Cardiac fibroblast (primary cell): ENCODE measurements at regions not wholly inside any gene's neighbourhood (a gene's known extent, or its start where the extent isn't known, plus 50 kb on each side); places are given as distances from the start of the nearest gene placed in this dataset.

ENCODE experiments used
- DNase-seq, 2 donors: peaks; one replicate each; pipeline versions ENCODE4 v3.0.0 to v3.0.0-alpha.2; 2010; ENCODE audit warnings: low read depth in 2 of 2
- H3K4me3 ChIP-seq, 2 donors: replicated peaks in 1 of 2; 1 replicate in 1 of 2; 2 replicates in 1 of 2; pipeline ENCODE4 v1.5.1; 2011; ENCODE audit warnings: low read depth in 2 of 2, low read length in 2 of 2, mild to moderate bottlenecking in 2 of 2, moderate library complexity in 1 of 2
- TF ChIP-seq, protein P1 (sequence below): IDR thresholded peaks from one replicate; pipeline ENCODE4 v1.5.1; 2011; ENCODE audit warnings: low read depth, mild to moderate bottlenecking, low read length, inconsistent platforms

DNA sequence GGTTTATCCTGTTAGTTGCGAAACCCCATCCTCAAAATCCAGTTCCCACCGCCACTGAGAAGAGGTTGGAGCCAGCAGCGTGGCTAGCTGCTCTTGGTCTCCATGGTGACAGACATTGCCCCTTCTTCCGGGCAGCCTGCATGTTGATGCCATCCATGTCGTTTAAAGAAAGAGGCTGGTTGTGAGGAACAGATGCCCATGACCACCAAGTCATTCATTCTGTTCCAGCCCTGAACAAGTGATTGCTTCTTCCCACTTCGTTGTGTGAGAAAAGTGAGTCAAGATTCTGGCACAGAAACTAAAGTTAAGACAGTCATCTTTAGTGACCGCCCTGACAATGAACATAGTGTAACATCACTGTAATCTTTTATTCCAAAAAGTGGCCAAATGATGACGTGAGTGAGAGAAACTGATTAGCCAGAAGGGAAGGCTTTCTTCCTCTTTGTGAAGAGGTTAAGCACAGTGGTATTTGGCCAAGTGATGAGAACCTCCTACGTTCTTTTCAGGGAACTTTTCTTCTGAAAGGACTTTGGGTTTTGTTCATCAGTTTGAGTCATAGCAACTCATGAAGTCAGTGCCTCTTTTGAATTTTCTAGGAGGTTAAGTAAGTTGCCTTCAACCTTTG, 272.5 kb downstream of the GALR1 start:
- DNase-seq, result peak; percentile 29 to 42
- no peak overlapping the region for H3K4me3 ChIP-seq
- TF ChIP-seq, protein P1, sequence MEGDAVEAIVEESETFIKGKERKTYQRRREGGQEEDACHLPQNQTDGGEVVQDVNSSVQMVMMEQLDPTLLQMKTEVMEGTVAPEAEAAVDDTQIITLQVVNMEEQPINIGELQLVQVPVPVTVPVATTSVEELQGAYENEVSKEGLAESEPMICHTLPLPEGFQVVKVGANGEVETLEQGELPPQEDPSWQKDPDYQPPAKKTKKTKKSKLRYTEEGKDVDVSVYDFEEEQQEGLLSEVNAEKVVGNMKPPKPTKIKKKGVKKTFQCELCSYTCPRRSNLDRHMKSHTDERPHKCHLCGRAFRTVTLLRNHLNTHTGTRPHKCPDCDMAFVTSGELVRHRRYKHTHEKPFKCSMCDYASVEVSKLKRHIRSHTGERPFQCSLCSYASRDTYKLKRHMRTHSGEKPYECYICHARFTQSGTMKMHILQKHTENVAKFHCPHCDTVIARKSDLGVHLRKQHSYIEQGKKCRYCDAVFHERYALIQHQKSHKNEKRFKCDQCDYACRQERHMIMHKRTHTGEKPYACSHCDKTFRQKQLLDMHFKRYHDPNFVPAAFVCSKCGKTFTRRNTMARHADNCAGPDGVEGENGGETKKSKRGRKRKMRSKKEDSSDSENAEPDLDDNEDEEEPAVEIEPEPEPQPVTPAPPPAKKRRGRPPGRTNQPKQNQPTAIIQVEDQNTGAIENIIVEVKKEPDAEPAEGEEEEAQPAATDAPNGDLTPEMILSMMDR, result no peak

DNA sequence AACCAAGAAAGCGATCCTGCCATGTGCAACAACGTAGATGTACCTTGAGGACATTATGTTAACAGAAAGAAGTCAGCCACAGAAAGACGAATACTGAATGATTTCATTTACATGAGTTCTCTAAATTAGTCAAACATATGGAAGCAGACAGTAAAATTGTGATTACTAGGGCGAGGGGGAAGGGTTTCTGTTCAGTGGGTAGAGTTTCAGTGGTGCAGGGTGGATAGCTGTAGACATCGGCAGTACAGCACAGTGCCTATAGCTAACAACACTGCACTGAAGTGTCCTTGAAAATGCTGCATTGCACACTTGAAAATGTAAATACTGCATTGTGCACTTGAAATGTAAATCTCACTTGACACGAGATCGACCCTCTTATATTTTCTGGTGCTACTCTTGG, 275.3 kb downstream of the GALR1 start:
- H3K4me3 ChIP-seq, result no peak overlapping the region
- DNase-seq, result no peak
- TF ChIP-seq, protein P1, result no peak

DNA sequence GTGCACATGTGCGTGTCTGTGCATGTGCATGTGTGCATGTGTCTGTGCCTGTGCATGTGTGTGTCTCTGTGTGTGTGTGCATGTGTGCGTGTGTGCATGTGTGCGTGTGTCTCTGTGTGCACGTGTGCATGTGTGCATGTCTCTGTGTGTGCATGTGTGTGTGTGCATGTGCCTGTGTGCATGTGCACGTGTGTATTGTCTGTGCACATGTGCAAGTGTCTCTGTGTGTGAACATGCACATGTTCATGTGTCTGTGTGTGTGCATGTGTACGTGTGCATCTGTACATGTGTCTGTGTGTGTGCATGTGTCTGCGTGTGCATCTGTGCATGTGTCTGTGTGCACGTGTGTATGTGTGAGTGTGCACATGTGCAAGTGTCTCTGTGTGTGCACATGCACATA, 277.3 kb downstream of the GALR1 start:
- no peak overlapping the region for H3K4me3 ChIP-seq
- TF ChIP-seq, protein P1, result no peak
- DNase-seq, result no peak

DNA sequence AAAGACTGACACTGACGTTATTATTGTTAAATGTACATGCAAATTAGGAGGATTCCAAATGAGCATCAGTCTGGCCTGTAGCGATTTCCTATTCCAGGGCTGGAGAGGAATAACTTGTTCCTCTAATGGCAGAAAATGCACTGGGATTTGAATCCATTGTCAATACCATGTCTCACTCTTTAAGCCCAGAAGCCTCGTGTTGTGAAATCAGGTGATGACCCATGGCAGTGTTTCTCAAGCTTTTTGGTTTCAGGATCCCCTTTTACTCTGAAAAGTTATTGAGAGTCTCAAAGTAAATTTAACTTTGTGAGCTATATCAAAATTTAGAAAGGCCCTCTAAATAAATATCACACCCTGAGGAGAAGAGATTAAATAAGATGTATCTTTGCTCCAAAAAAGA, 279.2 kb downstream of the GALR1 start:
- no peak overlapping the region for H3K4me3 ChIP-seq
- TF ChIP-seq, protein P1, result no peak
- no peak for DNase-seq

DNA sequence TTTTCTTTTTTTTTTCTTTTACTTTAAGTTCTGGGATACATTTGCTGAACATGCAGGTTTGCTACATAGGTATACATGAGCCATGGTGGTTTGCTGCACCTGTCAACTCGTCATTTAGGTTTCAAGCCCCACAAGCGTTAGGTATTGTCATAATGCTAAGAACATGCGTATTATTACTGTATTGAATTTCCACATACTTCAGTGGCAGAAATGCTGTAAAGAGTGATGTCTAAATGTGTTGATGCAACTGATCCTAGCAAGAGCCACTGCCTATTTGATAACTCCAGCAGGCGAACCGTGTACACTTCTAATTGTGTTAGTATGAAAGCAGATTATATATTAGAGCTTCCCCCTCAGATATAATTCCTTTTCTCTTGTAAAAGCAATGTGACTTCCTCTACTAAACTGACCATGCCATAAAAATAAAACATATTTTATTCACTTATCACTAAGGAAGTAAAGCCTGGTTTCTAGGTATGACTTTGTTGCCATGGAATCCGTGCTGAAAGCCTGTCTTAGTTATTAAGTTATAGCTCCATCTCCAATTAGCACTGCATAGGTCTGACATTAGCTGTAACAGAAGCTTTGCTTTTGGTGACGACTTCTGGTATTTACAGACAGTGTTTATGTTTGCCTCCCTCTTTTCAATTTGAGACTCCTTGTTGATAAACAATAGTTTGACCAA, 280.0 kb downstream of the GALR1 start:
- DNase-seq, result no peak
- TF ChIP-seq, protein P1, result no peak
- H3K4me3 ChIP-seq, result no peak overlapping the region

DNA sequence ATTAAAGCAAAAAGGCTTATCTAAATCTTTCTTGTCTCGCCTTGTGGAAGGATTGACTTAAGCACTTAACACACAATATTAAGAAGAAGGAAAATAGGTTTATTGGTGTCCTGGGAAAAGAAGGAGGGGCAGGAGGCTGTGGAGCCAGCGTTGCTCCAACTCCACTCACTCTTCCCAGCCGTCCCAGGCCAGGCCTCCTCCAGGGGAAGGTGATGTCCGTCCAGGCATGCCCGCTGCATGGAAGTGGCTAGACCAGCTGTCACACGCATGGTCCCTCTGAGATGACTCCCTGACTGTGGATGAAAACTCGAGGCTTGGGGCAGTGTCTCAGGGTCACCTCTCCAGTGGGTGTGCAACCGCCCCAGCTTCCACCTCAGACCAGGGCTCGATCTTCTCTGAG, 281.1 kb downstream of the GALR1 start:
- TF ChIP-seq, protein P1, result no peak
- H3K4me3 ChIP-seq, result no peak overlapping the region
- DNase-seq, result no peak
